ENCODE measurements at regions not wholly inside any gene's neighbourhood (a gene's known extent, or its start where the extent isn't known, plus 50 kb on each side); places are given as distances from the start of the nearest gene placed in this dataset.

DNA sequence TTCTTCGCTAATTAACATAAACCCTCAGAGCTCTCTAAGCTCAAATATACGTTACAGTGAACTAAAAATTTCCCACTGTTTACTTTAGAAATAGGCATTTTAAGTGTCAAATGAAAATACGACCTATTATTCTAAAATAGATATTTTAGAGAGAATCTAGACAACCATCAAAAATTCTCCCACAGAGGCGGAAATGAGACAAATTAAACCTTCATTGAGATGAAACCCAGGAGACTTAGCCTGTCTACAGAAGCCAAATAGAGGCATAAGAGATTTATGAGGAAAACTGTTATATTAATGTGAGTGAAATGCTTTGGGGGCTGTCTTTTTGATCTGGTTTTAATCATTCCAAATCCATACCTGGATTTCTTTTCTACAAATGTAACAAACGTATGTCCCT is 232.0 kb upstream of the GRIA4 start:
- POLR2A ChIA-PET = interaction anchor here (1.4 kb wide), 1 partner anchor 15 kb away, joined by 6 read pairs; no protein-coding TSS in a partner anchor
- H3K4me1 Mint-ChIP-seq (ENCODE audit: insufficient read depth, unreplicated experiment) = no peaks in the 10 kb centered on the region
- H3K4me3 Mint-ChIP-seq (ENCODE audit: unreplicated experiment) = no peak overlapping the region
- no peak overlapping the region for H3K27ac Mint-ChIP-seq (ENCODE audit: low read depth, unreplicated experiment)
- H3K36me3 Mint-ChIP-seq (ENCODE audit: insufficient read depth, unreplicated experiment) = no peaks in the 10 kb centered on the region
- TF ChIP-seq, protein P1, sequence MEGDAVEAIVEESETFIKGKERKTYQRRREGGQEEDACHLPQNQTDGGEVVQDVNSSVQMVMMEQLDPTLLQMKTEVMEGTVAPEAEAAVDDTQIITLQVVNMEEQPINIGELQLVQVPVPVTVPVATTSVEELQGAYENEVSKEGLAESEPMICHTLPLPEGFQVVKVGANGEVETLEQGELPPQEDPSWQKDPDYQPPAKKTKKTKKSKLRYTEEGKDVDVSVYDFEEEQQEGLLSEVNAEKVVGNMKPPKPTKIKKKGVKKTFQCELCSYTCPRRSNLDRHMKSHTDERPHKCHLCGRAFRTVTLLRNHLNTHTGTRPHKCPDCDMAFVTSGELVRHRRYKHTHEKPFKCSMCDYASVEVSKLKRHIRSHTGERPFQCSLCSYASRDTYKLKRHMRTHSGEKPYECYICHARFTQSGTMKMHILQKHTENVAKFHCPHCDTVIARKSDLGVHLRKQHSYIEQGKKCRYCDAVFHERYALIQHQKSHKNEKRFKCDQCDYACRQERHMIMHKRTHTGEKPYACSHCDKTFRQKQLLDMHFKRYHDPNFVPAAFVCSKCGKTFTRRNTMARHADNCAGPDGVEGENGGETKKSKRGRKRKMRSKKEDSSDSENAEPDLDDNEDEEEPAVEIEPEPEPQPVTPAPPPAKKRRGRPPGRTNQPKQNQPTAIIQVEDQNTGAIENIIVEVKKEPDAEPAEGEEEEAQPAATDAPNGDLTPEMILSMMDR (IDR thresholded peaks at IDR 0.05; ENCODE audit: unreplicated experiment) = no peak
- CTCF ChIA-PET = no interaction called here
- H3K27me3 Mint-ChIP-seq (ENCODE audit: insufficient read depth, unreplicated experiment) = no peaks in the 10 kb centered on the region
- no TSS peak for BruUV-seq (replicated peaks)
- peaks cover 9% of the 10 kb centered on the region for H3K9me3 Mint-ChIP-seq (ENCODE audit: unreplicated experiment)
- DNase-seq (ENCODE audit: unreplicated experiment) = no peak
- intact Hi-C loops (cut with micrococcal nuclease) = no loop called here

DNA sequence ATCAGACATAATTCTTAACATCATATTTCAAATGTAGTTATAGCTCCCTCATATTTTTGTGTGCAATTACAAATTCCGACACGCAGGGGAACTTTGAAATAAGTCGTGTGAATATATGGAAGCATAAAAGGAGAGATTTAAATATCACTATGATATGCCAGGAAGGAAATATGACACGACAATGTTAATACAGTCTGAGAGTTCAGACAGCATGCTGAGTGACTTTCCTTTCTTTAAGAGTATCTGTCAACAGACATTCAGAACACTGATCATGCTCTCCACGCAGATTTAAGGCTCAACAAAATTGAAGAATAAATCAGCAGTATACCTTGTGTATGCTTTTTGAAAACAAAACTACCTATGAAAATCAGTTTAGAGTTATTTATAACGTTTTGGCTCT is 232.6 kb upstream of the CARD18 start:
- no TSS peak for BruUV-seq (replicated peaks)
- H3K36me3 Mint-ChIP-seq (ENCODE audit: insufficient read depth, unreplicated experiment) = no peaks in the 10 kb centered on the region
- peaks cover 4% of the 10 kb centered on the region for H3K4me1 Mint-ChIP-seq (ENCODE audit: insufficient read depth, unreplicated experiment)
- H3K4me3 Mint-ChIP-seq (ENCODE audit: unreplicated experiment) = no peak overlapping the region
- TF ChIP-seq, protein P1 (IDR thresholded peaks at IDR 0.05; ENCODE audit: unreplicated experiment) = no peak
- H3K9me3 Mint-ChIP-seq (ENCODE audit: unreplicated experiment) = peaks cover 9% of the 10 kb centered on the region
- intact Hi-C loops (cut with micrococcal nuclease) = no loop called here
- no peak overlapping the region for H3K27ac Mint-ChIP-seq (ENCODE audit: low read depth, unreplicated experiment)
- CTCF ChIA-PET = interaction anchor here (0.6 kb wide), 1 partner anchor 266 kb away, joined by 5 read pairs; no protein-coding TSS in a partner anchor
- DNase-seq (ENCODE audit: unreplicated experiment) = no peak
- no peaks in the 10 kb centered on the region for H3K27me3 Mint-ChIP-seq (ENCODE audit: insufficient read depth, unreplicated experiment)
- POLR2A ChIA-PET = interaction anchor here (0.6 to 1.8 kb wide), 2 partner anchors 8 to 116 kb away, joined by 3 to 5 read pairs; no protein-coding TSS in a partner anchor

DNA sequence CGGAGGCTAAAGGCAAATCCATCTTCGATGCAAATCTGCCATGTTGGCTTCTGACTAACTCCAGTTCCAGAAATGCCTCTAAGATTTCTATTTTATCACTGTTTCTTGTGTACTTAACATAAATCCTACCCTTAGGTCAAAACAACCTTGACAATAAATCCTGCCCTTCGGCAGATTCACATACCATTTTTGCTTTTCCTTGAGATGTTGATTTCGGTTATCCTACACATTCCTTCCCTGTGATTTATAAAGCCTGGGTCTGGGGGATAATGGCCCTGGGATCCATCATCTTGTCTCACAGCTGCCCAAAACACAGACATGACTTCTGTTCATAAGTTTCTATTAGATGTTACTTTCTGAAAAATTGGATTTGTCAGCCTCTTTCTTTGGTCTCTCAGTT is 231.7 kb upstream of the CARD18 start:
- DNase-seq (ENCODE audit: unreplicated experiment) = no peak
- H3K4me1 Mint-ChIP-seq (ENCODE audit: insufficient read depth, unreplicated experiment) = peaks cover 12% of the 10 kb centered on the region
- H3K27me3 Mint-ChIP-seq (ENCODE audit: insufficient read depth, unreplicated experiment) = no peaks in the 10 kb centered on the region
- no peak overlapping the region for H3K4me3 Mint-ChIP-seq (ENCODE audit: unreplicated experiment)
- no peak overlapping the region for H3K27ac Mint-ChIP-seq (ENCODE audit: low read depth, unreplicated experiment)
- H3K36me3 Mint-ChIP-seq (ENCODE audit: insufficient read depth, unreplicated experiment) = no peaks in the 10 kb centered on the region
- ChIA-PET POLR2A (interaction anchor here (1.8 kb wide), 1 partner anchor 7 kb away, joined by 5 read pairs; no protein-coding TSS in a partner anchor), CTCF (no interaction called here)
- intact Hi-C loops (cut with micrococcal nuclease) = no loop called here
- no TSS peak for BruUV-seq (replicated peaks)
- H3K9me3 Mint-ChIP-seq (ENCODE audit: unreplicated experiment) = peaks cover 4% of the 10 kb centered on the region
- TF ChIP-seq, protein P1 (IDR thresholded peaks at IDR 0.05; ENCODE audit: unreplicated experiment) = no peak

- Mint-ChIP-seq H3K27ac (ENCODE audit: low read depth, unreplicated experiment) (no peak overlapping the region), H3K4me3 (ENCODE audit: unreplicated experiment) (no peak overlapping the region), H3K27me3 (ENCODE audit: insufficient read depth, unreplicated experiment) (no peaks in the 10 kb centered on the region), H3K4me1 (ENCODE audit: insufficient read depth, unreplicated experiment) (peaks cover 12% of the 10 kb centered on the region), H3K36me3 (ENCODE audit: insufficient read depth, unreplicated experiment) (no peaks in the 10 kb centered on the region), H3K9me3 (ENCODE audit: unreplicated experiment) (no peaks in the 10 kb centered on the region)
- TF ChIP-seq, protein P1 (IDR thresholded peaks at IDR 0.05; ENCODE audit: unreplicated experiment) = no peak
- POLR2A ChIA-PET = interaction anchor here (0.9 kb wide), 1 partner anchor 36 kb away, joined by 3 read pairs; no protein-coding TSS in a partner anchor
- CTCF ChIA-PET = no interaction called here
- intact Hi-C loops (cut with micrococcal nuclease) = no loop called here
- BruUV-seq (replicated peaks) = no TSS peak
- DNase-seq (ENCODE audit: unreplicated experiment) = no peak
Measured at GRCh38 chr11:105368711-105369110, 229.1 kb upstream of the CARD18 start.
